Mesendoderm (in vitro differentiated cells): ENCODE measurements at regions not wholly inside any gene's neighbourhood (a gene's known extent, or its start where the extent isn't known, plus 50 kb on each side); places are given as distances from the start of the nearest gene placed in this dataset.

Experiments used
- DNase-seq: peaks from one replicate; pipeline ENCODE4 v3.0.0; 2013
- H2AK5ac ChIP-seq: 2 replicates; pipeline ENCODE4 v1.6.1; 2013; ENCODE audit warnings: low read length, inconsistent platforms
- H2BK120ac ChIP-seq: 2 replicates; pipeline ENCODE4 v1.6.1; 2013; ENCODE audit warnings: low read depth, mild to moderate bottlenecking, low read length, moderate library complexity, mixed read lengths
- H2BK15ac ChIP-seq: replicated peaks from 2 replicates; pipeline ENCODE4 v1.6.1; 2013; ENCODE audit warnings: low read depth, mild to moderate bottlenecking, moderate library complexity
- H2BK5ac ChIP-seq: 2 replicates; pipeline ENCODE4 v1.6.1; 2013; ENCODE audit warnings: low read length, inconsistent platforms
- H3K18ac ChIP-seq: 2 replicates; pipeline ENCODE4 v1.6.1; 2013; ENCODE audit warnings: mild to moderate bottlenecking, low read length, mixed read lengths
- H3K23ac ChIP-seq: one replicate; pipeline ENCODE4 v1.6.1; 2013; ENCODE audit warnings: low read length
- H3K27ac ChIP-seq: 2 replicates; pipeline ENCODE4 v1.5.1; 2013; ENCODE audit warnings: low read depth, mild to moderate bottlenecking, inconsistent platforms, low read length, moderate library complexity
- H3K27me3 ChIP-seq: 2 replicates; pipeline ENCODE4 v1.6.1; 2013; ENCODE audit warnings: low read length, control low read depth, mild to moderate bottlenecking, inconsistent platforms; ENCODE audit not compliant: insufficient read depth, poor library complexity
- H3K36me3 ChIP-seq: 2 replicates; pipeline ENCODE4 v1.6.1; 2013; ENCODE audit warnings: low read length, inconsistent platforms; ENCODE audit not compliant: control insufficient read depth, insufficient read depth
- H3K4ac ChIP-seq: one replicate; pipeline ENCODE4 v1.6.1; 2013; ENCODE audit warnings: low read depth, mild to moderate bottlenecking, low read length, moderate library complexity
- H3K4me1 ChIP-seq: 2 replicates; pipeline ENCODE4 v1.6.1; 2013; ENCODE audit warnings: low read depth, low read length, inconsistent platforms; ENCODE audit not compliant: control insufficient read depth
- H3K4me2 ChIP-seq: 2 replicates; pipeline ENCODE4 v1.6.1; 2013; ENCODE audit warnings: low read length
- H3K4me3 ChIP-seq: 2 replicates; pipeline ENCODE4 v1.5.1; 2013; ENCODE audit warnings: mild to moderate bottlenecking, low read length
- H3K56ac ChIP-seq: one replicate; pipeline ENCODE4 v1.6.1; 2013; ENCODE audit warnings: low read length
- H3K79me1 ChIP-seq: 2 replicates; pipeline ENCODE4 v1.6.1; 2013; ENCODE audit warnings: low read length, inconsistent platforms
- H3K79me2 ChIP-seq: 2 replicates; pipeline ENCODE4 v1.6.1; 2013; ENCODE audit warnings: mild to moderate bottlenecking, low read length; ENCODE audit not compliant: control insufficient read depth, insufficient read depth
- H3K9ac ChIP-seq: 2 replicates; pipeline ENCODE4 v1.6.1; 2013; ENCODE audit warnings: low read length, inconsistent platforms
- H4K5ac ChIP-seq: one replicate; pipeline ENCODE4 v1.6.1; 2013; ENCODE audit warnings: low read length
- H4K8ac ChIP-seq: one replicate; pipeline ENCODE4 v1.6.1; 2013; ENCODE audit warnings: low read depth, mild to moderate bottlenecking, control low read depth, low read length, moderate library complexity
- WGBS: extraction: QIAGEN DNeasy Blood & Tissue Kit; methylation state at CpG from one replicate; pipeline ENCODE4 v1.1.7; 2013; ENCODE audit warnings: low lambda C conversion rate, missing lambda C conversion rate; ENCODE audit not compliant: insufficient coverage; ENCODE audit errors: extremely low coverage; 5-methylcytosine and 5-hydroxymethylcytosine counted together

DNA sequence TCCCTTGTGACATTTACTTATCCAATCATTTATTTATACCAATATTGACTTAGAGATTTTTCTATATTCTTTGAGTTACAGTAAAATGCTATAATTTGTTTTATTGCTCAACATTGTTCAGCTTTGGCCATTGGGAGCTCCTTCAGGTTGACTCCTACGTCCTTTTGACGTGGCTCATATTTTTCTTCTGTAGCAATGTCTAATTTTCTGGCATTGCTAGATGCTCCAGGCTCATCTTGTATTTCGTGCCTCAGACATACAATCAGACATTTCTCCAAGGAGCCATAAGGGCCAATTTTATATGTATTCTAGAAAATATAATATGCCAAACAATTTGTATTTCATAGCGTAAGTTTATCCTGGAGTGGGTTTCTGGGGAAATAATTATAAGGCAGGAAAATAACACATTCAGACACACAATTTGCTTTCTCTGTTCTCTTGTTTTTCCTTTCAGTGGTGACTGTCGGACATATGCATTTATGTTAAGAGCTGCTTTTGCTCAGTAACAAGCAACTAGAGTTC lies 355.1 kb upstream of the MON1B start:
- no CpG with 5 or more reads among the region's 5 CpGs for WGBS
- H2BK5ac ChIP-seq, result no peak overlapping the region
- H3K4me3 ChIP-seq, result no peak overlapping the region
- H2BK120ac ChIP-seq, result no peak overlapping the region
- H3K27ac ChIP-seq, result no peak overlapping the region
- no peak overlapping the region for H3K4me2 ChIP-seq
- no peak overlapping the region for H3K18ac ChIP-seq
- H2BK15ac ChIP-seq, result no peak overlapping the region
- no peak overlapping the region for H2AK5ac ChIP-seq
- no peak overlapping the region for H3K23ac ChIP-seq
- H3K56ac ChIP-seq, result no peak overlapping the region
- no peak overlapping the region for H4K5ac ChIP-seq
- no peak overlapping the region for H3K4ac ChIP-seq
- no peak overlapping the region for H3K9ac ChIP-seq
- H3K4me1 ChIP-seq, result no peaks in the 10 kb centered on the region
- H3K36me3 ChIP-seq, result no peaks in the 10 kb centered on the region
- no peaks in the 10 kb centered on the region for H3K79me2 ChIP-seq
- H4K8ac ChIP-seq, result no peak overlapping the region
- H3K27me3 ChIP-seq, result no peaks in the 10 kb centered on the region
- DNase-seq, result no peak
- no peaks in the 10 kb centered on the region for H3K79me1 ChIP-seq

DNA sequence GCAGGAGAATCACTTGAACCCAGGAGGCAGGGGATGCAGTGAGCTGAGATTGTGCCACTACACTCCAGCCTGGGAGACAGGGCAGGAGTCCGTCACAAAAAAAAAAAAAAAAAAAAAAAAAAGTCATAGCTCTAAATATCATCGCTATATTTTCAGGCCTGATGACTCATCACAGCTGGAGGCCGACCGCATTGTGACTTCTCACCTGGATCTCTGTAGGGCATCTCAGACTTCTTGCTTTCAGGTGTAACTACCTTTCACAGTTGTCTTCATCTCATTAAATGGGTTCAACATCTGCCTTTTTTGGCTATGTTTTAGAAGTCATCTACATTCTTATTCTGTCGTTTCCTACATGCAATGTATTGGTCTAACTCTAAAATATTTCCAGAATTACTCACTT lies 353.1 kb upstream of the MON1B start:
- no peak overlapping the region for H4K8ac ChIP-seq
- H3K79me1 ChIP-seq, result no peaks in the 10 kb centered on the region
- no peak overlapping the region for H2BK5ac ChIP-seq
- H3K56ac ChIP-seq, result no peak overlapping the region
- no peak overlapping the region for H2BK15ac ChIP-seq
- H3K27me3 ChIP-seq, result no peaks in the 10 kb centered on the region
- H2AK5ac ChIP-seq, result no peak overlapping the region
- no peaks in the 10 kb centered on the region for H3K4me1 ChIP-seq
- no peak overlapping the region for H3K4me3 ChIP-seq
- no peak overlapping the region for H4K5ac ChIP-seq
- H3K9ac ChIP-seq, result no peak overlapping the region
- H3K4me2 ChIP-seq, result no peak overlapping the region
- DNase-seq, result no peak
- H3K4ac ChIP-seq, result no peak overlapping the region
- WGBS, result no CpG with 5 or more reads among the region's 5 CpGs
- H2BK120ac ChIP-seq, result no peak overlapping the region
- no peak overlapping the region for H3K27ac ChIP-seq
- no peaks in the 10 kb centered on the region for H3K36me3 ChIP-seq
- H3K79me2 ChIP-seq, result no peaks in the 10 kb centered on the region
- no peak overlapping the region for H3K23ac ChIP-seq
- H3K18ac ChIP-seq, result no peak overlapping the region

DNA sequence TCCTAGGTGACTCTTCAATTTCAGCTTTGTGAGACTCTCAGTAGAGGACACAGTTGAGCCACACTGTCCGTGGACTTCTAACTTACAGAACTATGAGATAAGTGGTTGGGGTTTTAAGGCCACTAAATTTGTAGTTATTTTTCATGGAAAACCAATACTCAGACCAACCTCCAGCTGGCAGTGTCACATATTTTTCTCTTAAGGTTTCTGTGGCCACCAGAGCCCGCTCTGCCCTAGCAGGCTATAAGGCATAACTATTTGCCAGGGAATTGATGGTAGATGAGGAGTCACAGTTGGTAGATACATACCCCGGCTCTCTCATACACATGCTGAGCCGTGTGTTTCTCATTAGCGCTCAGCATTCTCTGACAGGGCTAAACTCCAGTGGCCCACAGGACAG lies 336.8 kb upstream of the MON1B start:
- no CpG with 5 or more reads among the region's 5 CpGs for WGBS
- Histone ChIP-seq H3K18ac (no peak overlapping the region), H3K79me2 (no peaks in the 10 kb centered on the region), H4K5ac (no peak overlapping the region), H3K9ac (no peak overlapping the region), H2BK5ac (no peak overlapping the region), H3K4me3 (no peak overlapping the region), H3K27ac (no peak overlapping the region), H3K4me1 (no peaks in the 10 kb centered on the region), H3K79me1 (no peaks in the 10 kb centered on the region), H2BK15ac (no peak overlapping the region), H3K56ac (no peak overlapping the region), H3K23ac (no peak overlapping the region), H3K27me3 (no peaks in the 10 kb centered on the region), H3K36me3 (no peaks in the 10 kb centered on the region), H3K4me2 (no peak overlapping the region), H4K8ac (no peak overlapping the region), H2AK5ac (no peak overlapping the region), H2BK120ac (no peak overlapping the region), H3K4ac (no peak overlapping the region)
- peak; percentile 30 for DNase-seq

DNA sequence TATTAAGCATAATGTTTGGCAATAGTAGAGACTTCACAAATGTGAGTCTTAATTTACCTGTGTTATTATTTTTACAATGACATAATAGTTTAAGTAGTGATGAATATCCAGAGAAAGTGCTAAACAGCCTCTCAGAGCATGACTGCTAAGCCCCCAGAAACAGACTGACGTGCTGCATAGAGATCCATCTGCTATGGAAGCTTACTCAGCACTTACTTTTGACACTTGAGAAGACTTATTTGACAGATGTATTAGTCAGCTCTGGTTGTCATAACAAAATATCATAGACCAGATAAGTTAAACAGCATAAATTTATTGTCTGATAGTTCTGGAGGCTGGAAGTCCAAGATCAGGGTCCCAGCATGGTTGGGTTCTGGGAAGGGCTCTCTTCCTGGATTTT lies 334.9 kb upstream of the MON1B start:
- WGBS, result no CpG with 5 or more reads among the region's 1 CpG

DNA sequence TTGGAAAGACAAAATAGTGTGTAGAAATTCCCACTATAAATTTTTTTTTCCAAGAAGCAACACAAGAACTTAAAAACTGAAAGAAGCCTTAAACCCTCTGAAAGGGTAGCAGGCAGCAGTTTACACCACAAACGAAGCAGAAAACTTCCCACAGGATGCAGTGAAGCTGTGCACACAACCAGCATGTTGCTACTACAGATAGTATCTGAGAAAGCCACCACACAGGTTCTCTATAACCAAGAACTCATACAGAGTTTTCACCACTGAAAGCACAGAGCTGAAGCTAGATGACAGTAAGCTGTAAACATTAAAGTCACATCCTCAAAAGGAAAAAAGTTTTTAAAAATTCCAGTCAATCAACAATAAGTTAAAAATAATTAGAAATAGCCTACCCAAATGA lies 333.6 kb upstream of the MON1B start:
- Histone ChIP-seq H3K27ac (no peak overlapping the region), H2AK5ac (no peak overlapping the region), H2BK120ac (no peak overlapping the region), H3K4me1 (no peaks in the 10 kb centered on the region), H3K36me3 (no peaks in the 10 kb centered on the region), H3K9ac (no peak overlapping the region), H3K18ac (no peak overlapping the region), H3K79me1 (no peaks in the 10 kb centered on the region), H2BK5ac (no peak overlapping the region), H2BK15ac (no peak overlapping the region), H3K4me2 (no peak overlapping the region), H3K79me2 (no peaks in the 10 kb centered on the region), H3K4ac (no peak overlapping the region), H3K23ac (no peak overlapping the region), H3K4me3 (no peak overlapping the region), H3K56ac (no peak overlapping the region), H4K5ac (no peak overlapping the region), H3K27me3 (no peaks in the 10 kb centered on the region), H4K8ac (no peak overlapping the region)
- WGBS, result no CpG with 5 or more reads among the region's 1 CpG
- no peak for DNase-seq

More for the DNA sequence above, 334.9 kb upstream of the MON1B start:
- H2BK5ac ChIP-seq, result no peak overlapping the region
- no peaks in the 10 kb centered on the region for H3K79me2 ChIP-seq
- H3K4me1 ChIP-seq, result no peaks in the 10 kb centered on the region
- H2BK15ac ChIP-seq, result no peak overlapping the region
- no peak overlapping the region for H3K18ac ChIP-seq
- no peak overlapping the region for H4K8ac ChIP-seq
- no peaks in the 10 kb centered on the region for H3K36me3 ChIP-seq
- no peak overlapping the region for H3K9ac ChIP-seq
- no peak overlapping the region for H3K4me2 ChIP-seq
- H3K27ac ChIP-seq, result no peak overlapping the region
- H3K79me1 ChIP-seq, result no peaks in the 10 kb centered on the region
- no peak overlapping the region for H3K23ac ChIP-seq
- no peak for DNase-seq
- no peak overlapping the region for H2AK5ac ChIP-seq
- H2BK120ac ChIP-seq, result no peak overlapping the region
- no peak overlapping the region for H3K4me3 ChIP-seq
- H3K27me3 ChIP-seq, result no peaks in the 10 kb centered on the region
- no peak overlapping the region for H4K5ac ChIP-seq
- no peak overlapping the region for H3K56ac ChIP-seq
- H3K4ac ChIP-seq, result no peak overlapping the region

DNA sequence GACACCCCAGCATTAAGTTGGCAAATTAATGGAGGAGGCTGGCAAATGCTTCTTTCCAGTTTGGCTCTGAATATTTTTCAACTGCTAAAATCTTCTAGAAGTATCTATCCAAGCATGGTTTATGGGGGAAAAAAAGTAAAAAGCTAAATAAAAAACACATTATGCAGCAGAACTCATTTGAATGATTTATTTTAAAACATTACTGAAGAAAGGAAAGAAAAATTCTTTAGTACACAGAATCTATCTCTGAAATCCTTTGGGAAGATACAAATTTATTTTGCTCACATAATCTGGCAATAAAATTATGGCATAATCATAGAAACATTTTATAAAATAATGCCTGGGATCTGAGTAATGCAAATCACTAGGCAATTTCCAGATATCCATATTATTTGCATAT lies 328.1 kb upstream of the MON1B start:
- H3K27ac ChIP-seq, result no peak overlapping the region
- no peak overlapping the region for H3K4me2 ChIP-seq
- no peak overlapping the region for H3K4me3 ChIP-seq
- no peak overlapping the region for H2BK120ac ChIP-seq
- H3K9ac ChIP-seq, result no peak overlapping the region
- DNase-seq, result no peak
- H3K79me2 ChIP-seq, result no peaks in the 10 kb centered on the region
- no peak overlapping the region for H2BK15ac ChIP-seq
- no peak overlapping the region for H2BK5ac ChIP-seq
- H3K56ac ChIP-seq, result no peak overlapping the region
- H3K36me3 ChIP-seq, result no peaks in the 10 kb centered on the region
- no peaks in the 10 kb centered on the region for H3K79me1 ChIP-seq
- H3K18ac ChIP-seq, result no peak overlapping the region
- H2AK5ac ChIP-seq, result no peak overlapping the region
- H3K23ac ChIP-seq, result no peak overlapping the region
- no peaks in the 10 kb centered on the region for H3K27me3 ChIP-seq
- no peak overlapping the region for H4K5ac ChIP-seq
- no peak overlapping the region for H4K8ac ChIP-seq
- no peak overlapping the region for H3K4ac ChIP-seq
- H3K4me1 ChIP-seq, result no peaks in the 10 kb centered on the region
